ENCODE measurements at regions not wholly inside any gene's neighbourhood (a gene's known extent, or its start where the extent isn't known, plus 50 kb on each side); places are given as distances from the start of the nearest gene placed in this dataset.
"Not testable (repeated sequence)": the region's sequence is repeated elsewhere in the genome, so short reads cannot be mapped to it uniquely, and the experiment has no call there.

GRCh38 chr10:33859319-33860022 lies 525.0 kb upstream of the NRP1 start:
- no peak for DNase-seq

GRCh38 chr10:33858326-33858725 lies 523.9 kb upstream of the NRP1 start:
- DNase-seq: no peak

GRCh38 chr10:33853221-33853620 lies 518.8 kb upstream of the NRP1 start:
- not testable (repeated sequence) for DNase-seq

GRCh38 chr10:33843379-33843778 lies 508.9 kb upstream of the NRP1 start:
- no peak for DNase-seq

- DNase-seq: no peak
Measured at GRCh38 chr10:33841678-33842077, 507.2 kb upstream of the NRP1 start.

- DNase-seq: no peak
Measured at GRCh38 chr10:33838731-33839130, 504.3 kb upstream of the NRP1 start.

- DNase-seq: no peak
Measured at GRCh38 chr10:33837736-33838135, 503.3 kb upstream of the NRP1 start.

- DNase-seq: no peak
Measured at GRCh38 chr10:33835556-33835955, 501.1 kb upstream of the NRP1 start.

GRCh38 chr10:33833566-33833965 lies 499.1 kb upstream of the NRP1 start:
- DNase-seq: no peak

GRCh38 chr10:33832124-33832787 lies 497.8 kb upstream of the NRP1 start:
- no peak for DNase-seq

- no peak for DNase-seq
Measured at GRCh38 chr10:33831591-33831990, 497.1 kb upstream of the NRP1 start.

GRCh38 chr10:33829899-33830298 lies 495.4 kb upstream of the NRP1 start:
- DNase-seq: not testable (repeated sequence)

GRCh38 chr10:33828592-33828991 lies 494.1 kb upstream of the NRP1 start:
- DNase-seq: no peak

- no peak for DNase-seq
Measured at GRCh38 chr10:33826186-33826585, 491.7 kb upstream of the NRP1 start.

- no peak for DNase-seq
Measured at GRCh38 chr10:33822774-33823173, 488.3 kb upstream of the NRP1 start.

GRCh38 chr10:33820531-33820930 lies 486.1 kb upstream of the NRP1 start:
- no peak for DNase-seq

- DNase-seq: no peak
Measured at GRCh38 chr10:33819206-33819605, 484.7 kb upstream of the NRP1 start.

- DNase-seq: no peak
Measured at GRCh38 chr10:33818343-33818742, 483.9 kb upstream of the NRP1 start.

- no peak for DNase-seq
Measured at GRCh38 chr10:33817605-33818004, 483.1 kb upstream of the NRP1 start.

GRCh38 chr10:33815776-33816175 lies 481.3 kb upstream of the NRP1 start:
- DNase-seq: no peak

- DNase-seq: no peak
Measured at GRCh38 chr10:33813871-33814270, 479.4 kb upstream of the NRP1 start.

- no peak for DNase-seq
Measured at GRCh38 chr10:33813415-33813814, 478.9 kb upstream of the NRP1 start.

GRCh38 chr10:33812586-33812985 lies 478.1 kb upstream of the NRP1 start:
- no peak for DNase-seq

GRCh38 chr10:33810986-33811385 lies 476.5 kb upstream of the NRP1 start:
- DNase-seq: no peak

- no peak for DNase-seq
Measured at GRCh38 chr10:33809732-33810131, 475.3 kb upstream of the NRP1 start.

Data from stimulated activated CD4-positive, alpha-beta T cell treated with anti-CD3 and anti-CD28 coated beads, Interleukin-4, amount 100 ng/mL, for 1 hour (primary cell).